ENCODE measurements at regions not wholly inside any gene's neighbourhood (a gene's known extent, or its start where the extent isn't known, plus 50 kb on each side); places are given as distances from the start of the nearest gene placed in this dataset.
"Not testable (repeated sequence)": the region's sequence is repeated elsewhere in the genome, so short reads cannot be mapped to it uniquely, and the experiment has no call there.

DNA sequence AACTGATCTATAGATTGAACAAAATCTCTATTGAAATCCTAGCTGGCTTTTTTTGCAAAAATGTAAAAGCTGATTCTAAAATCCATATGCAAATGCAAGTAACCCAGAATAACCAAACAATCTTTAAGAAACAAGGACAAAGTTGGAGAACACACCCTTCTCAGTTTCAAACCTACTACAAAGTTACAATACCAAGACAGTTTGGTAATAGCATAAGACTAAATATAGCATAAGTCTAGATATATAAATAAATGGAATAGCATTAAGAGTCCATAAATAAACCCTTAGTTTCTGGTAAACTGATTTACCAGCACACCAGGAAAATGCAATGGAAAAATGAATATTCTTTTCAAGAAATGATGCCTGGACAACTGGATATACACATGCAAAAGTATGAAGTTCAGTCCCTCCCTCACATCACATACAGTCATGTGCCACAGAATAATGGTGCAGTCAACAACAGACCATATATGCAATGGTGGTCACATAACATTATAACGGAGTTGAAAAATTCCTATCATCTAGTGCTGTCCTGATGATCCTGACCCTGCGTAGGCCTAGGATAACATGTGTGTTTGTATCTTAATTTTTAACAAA lies 94.5 kb upstream of the GRIN2B start:
- H3K27me3 Mint-ChIP-seq, result no peaks in the 10 kb centered on the region
- H3K27ac Mint-ChIP-seq, result no peak overlapping the region
- no peak for DNase-seq (ENCODE audit: low spot score, unreplicated experiment)
- peaks cover 11% of the 10 kb centered on the region for H3K9me3 Mint-ChIP-seq (ENCODE audit: low read depth)
- H3K36me3 Mint-ChIP-seq (ENCODE audit: insufficient read depth), result no peaks in the 10 kb centered on the region
- peaks cover 19% of the 10 kb centered on the region for H3K4me1 Mint-ChIP-seq (ENCODE audit: low read depth)
- H3K4me3 Mint-ChIP-seq (ENCODE audit: low read depth), result no peak overlapping the region
- TF ChIP-seq, protein P1, sequence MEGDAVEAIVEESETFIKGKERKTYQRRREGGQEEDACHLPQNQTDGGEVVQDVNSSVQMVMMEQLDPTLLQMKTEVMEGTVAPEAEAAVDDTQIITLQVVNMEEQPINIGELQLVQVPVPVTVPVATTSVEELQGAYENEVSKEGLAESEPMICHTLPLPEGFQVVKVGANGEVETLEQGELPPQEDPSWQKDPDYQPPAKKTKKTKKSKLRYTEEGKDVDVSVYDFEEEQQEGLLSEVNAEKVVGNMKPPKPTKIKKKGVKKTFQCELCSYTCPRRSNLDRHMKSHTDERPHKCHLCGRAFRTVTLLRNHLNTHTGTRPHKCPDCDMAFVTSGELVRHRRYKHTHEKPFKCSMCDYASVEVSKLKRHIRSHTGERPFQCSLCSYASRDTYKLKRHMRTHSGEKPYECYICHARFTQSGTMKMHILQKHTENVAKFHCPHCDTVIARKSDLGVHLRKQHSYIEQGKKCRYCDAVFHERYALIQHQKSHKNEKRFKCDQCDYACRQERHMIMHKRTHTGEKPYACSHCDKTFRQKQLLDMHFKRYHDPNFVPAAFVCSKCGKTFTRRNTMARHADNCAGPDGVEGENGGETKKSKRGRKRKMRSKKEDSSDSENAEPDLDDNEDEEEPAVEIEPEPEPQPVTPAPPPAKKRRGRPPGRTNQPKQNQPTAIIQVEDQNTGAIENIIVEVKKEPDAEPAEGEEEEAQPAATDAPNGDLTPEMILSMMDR (IDR thresholded peaks at IDR 0.05; ENCODE audit: unreplicated experiment), result no peak

DNA sequence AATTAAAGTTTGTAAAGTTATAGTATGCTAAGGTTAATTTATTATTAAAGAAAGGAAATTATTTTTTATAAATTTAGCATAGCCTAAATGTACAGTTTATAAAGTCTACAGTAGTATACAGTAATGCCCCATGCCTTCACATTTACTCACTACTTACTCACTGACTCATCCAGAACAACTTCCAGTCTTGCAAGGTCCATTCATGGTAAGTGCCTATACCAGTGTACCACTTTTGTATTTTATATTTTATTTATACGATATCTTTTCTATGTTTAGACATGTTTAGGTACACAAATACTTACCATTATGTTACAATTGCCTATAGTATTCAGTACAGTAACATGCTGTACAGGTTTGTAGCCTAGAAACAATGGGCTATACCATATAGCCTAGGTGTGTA lies 95.1 kb upstream of the GRIN2B start:
- Mint-ChIP-seq H3K36me3 (ENCODE audit: insufficient read depth) (no peaks in the 10 kb centered on the region), H3K4me3 (ENCODE audit: low read depth) (no peak overlapping the region), H3K4me1 (ENCODE audit: low read depth) (peaks cover 19% of the 10 kb centered on the region), H3K27me3 (no peaks in the 10 kb centered on the region), H3K27ac (no peak overlapping the region), H3K9me3 (ENCODE audit: low read depth) (peaks cover 11% of the 10 kb centered on the region)
- no peak for DNase-seq (ENCODE audit: low spot score, unreplicated experiment)
- TF ChIP-seq, protein P1 (IDR thresholded peaks at IDR 0.05; ENCODE audit: unreplicated experiment), result no peak

DNA sequence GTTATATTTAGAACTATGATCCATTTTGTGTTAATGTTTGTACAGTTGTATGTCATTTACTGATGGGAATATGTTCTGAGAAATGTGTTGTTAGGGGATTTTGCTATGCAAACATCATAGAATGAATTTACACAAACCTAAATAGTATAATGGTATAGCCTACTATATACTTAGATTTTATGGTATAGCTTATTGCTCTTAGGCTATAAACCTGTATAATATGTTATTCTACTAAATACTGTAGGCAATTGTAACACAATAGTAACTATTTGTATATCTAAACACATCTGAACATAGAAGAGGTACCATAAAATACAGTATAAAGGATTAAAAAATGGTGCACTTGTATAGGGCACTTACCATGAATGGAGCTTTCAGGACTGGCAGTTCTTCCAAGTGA lies 105.4 kb upstream of the GRIN2B start:
- H3K9me3 Mint-ChIP-seq (ENCODE audit: low read depth), result peaks cover 14% of the 10 kb centered on the region
- H3K27ac Mint-ChIP-seq, result no peak overlapping the region
- H3K4me3 Mint-ChIP-seq (ENCODE audit: low read depth), result no peak overlapping the region
- no peaks in the 10 kb centered on the region for H3K27me3 Mint-ChIP-seq
- H3K4me1 Mint-ChIP-seq (ENCODE audit: low read depth), result no peaks in the 10 kb centered on the region
- TF ChIP-seq, protein P1 (IDR thresholded peaks at IDR 0.05; ENCODE audit: unreplicated experiment), result no peak
- no peak for DNase-seq (ENCODE audit: low spot score, unreplicated experiment)
- no peaks in the 10 kb centered on the region for H3K36me3 Mint-ChIP-seq (ENCODE audit: insufficient read depth)

DNA sequence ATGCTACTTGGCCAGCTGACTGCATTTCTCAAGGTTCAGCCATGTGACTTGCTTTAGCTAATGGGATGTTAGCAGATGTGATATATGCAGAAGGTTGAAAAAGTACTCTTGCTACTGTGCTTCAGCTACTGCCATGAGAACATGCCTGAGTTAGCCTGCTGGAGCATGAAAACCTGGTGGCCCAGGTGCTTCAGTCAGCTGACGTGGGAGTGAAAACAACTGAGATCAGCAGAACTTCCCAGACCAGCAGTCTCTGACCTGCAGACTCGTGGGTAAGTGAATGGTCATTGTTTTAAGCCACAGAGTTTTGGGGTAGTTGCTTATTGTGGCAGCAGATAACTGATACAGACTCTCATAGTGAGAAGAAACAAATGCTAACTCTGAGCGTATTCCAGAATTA lies 118.6 kb upstream of the GRIN2B start:
- Mint-ChIP-seq H3K36me3 (ENCODE audit: insufficient read depth) (no peaks in the 10 kb centered on the region), H3K27ac (no peak overlapping the region), H3K4me3 (ENCODE audit: low read depth) (no peak overlapping the region), H3K27me3 (no peaks in the 10 kb centered on the region), H3K4me1 (ENCODE audit: low read depth) (no peaks in the 10 kb centered on the region), H3K9me3 (ENCODE audit: low read depth) (peaks cover 42% of the 10 kb centered on the region)
- no peak for DNase-seq (ENCODE audit: low spot score, unreplicated experiment)
- TF ChIP-seq, protein P1 (IDR thresholded peaks at IDR 0.05; ENCODE audit: unreplicated experiment), result no peak

DNA sequence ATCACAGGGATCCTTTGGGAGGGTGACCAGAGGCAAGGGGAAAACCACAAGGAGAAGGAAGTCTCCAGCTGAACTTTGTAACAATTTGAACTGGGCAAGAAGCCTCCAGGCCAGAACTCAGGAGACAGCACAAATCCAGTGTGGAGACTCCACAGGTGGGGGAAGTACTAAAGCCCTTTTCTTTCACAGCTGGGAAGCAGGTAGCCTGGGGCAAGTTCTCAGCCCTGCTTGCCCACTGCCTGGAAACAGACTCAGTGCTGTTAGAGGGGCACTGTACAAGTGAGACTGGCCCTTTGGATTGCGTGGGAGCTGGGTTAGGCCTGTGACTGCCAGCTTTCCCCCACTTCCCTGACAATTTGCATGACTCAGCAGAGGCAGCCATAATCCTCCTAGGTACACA lies 120.2 kb upstream of the GRIN2B start:
- not testable (repeated sequence) for H3K4me1 Mint-ChIP-seq (ENCODE audit: low read depth); DNase-seq (ENCODE audit: low spot score, unreplicated experiment); H3K27me3 Mint-ChIP-seq; H3K27ac Mint-ChIP-seq; H3K36me3 Mint-ChIP-seq (ENCODE audit: insufficient read depth); H3K4me3 Mint-ChIP-seq (ENCODE audit: low read depth)
- peaks cover 42% of the 10 kb centered on the region for H3K9me3 Mint-ChIP-seq (ENCODE audit: low read depth)

DNA sequence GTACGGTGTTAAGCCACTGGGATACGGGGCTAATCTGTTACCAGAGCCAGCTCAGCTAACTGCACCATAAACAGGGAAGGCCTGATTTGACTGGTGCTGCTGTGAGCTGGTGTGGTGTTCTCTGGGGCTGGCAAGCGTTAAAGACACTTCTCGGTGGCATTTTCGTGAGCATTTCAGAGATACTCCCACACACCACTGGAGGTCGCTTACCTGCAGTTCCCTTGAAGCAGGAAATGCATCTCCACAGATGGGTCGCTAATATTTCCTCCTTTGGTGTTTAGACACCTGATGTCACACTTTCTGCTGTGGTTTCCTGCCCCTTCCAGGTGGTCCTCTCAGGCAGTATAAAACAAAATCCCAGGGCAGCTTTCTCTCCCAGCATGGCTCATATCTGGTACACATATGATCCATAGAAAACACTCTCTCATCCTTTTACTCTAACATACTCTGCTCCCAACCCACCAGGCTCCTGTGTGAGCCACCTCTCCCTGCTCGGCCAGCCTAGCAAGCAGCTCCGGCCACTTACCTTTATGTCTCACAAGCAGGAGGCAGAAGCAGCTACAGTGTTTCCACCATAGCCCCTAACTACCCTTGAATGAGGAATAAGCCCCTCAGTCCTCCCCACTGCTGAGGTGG lies 129.9 kb upstream of the GRIN2B start:
- DNase-seq (ENCODE audit: low spot score, unreplicated experiment), result no peak
- TF ChIP-seq, protein P1 (IDR thresholded peaks at IDR 0.05; ENCODE audit: unreplicated experiment), result peak; percentile 67
- H3K36me3 Mint-ChIP-seq (ENCODE audit: insufficient read depth), result no peaks in the 10 kb centered on the region
- H3K9me3 Mint-ChIP-seq (ENCODE audit: low read depth), result peaks cover 5% of the 10 kb centered on the region
- H3K4me3 Mint-ChIP-seq (ENCODE audit: low read depth), result no peak overlapping the region
- peaks cover 1% of the 10 kb centered on the region for H3K4me1 Mint-ChIP-seq (ENCODE audit: low read depth)
- no peak overlapping the region for H3K27ac Mint-ChIP-seq
- peaks cover 6% of the 10 kb centered on the region for H3K27me3 Mint-ChIP-seq

Data from progenitor cell of endocrine pancreas (in vitro differentiated cells).